Fibroblast of mammary gland (primary cell): ENCODE measurements at regions not wholly inside any gene's neighbourhood (a gene's known extent, or its start where the extent isn't known, plus 50 kb on each side); places are given as distances from the start of the nearest gene placed in this dataset.

ENCODE experiments used
- DNase-seq: peaks from one replicate; pipeline ENCODE4 v3.0.0-alpha.2; 2010; ENCODE audit warnings: low read depth
- H3K4me3 ChIP-seq: 2 replicates; pipeline ENCODE4 v1.5.1; 2011; ENCODE audit warnings: low read depth, mild to moderate bottlenecking, low read length, moderate library complexity; ENCODE audit not compliant: control insufficient read depth
- CTCF ChIP-seq: conservative IDR thresholded peaks from 2 replicates; pipeline ENCODE4 v1.5.1; 2011; ENCODE audit warnings: low read depth, low read length, inconsistent platforms; ENCODE audit not compliant: control insufficient read depth, insufficient read depth

GRCh38 chr2:38446418-38446817, 69.3 kb upstream of the ATL2 start:
- TF ChIP-seq CTCF: peak; percentile 4
- DNase-seq: no peak
- no peak overlapping the region for H3K4me3 ChIP-seq

GRCh38 chr2:38444247-38444646, 67.2 kb upstream of the ATL2 start:
- peak; percentile 45 for DNase-seq
- H3K4me3 ChIP-seq: no peak overlapping the region
- TF ChIP-seq CTCF: no peak

GRCh38 chr2:38442643-38443541, 65.8 kb upstream of the ATL2 start:
- DNase-seq: peak; percentile 23
- no peak for TF ChIP-seq CTCF
- no peak overlapping the region for H3K4me3 ChIP-seq

- DNase-seq: no peak
- TF ChIP-seq CTCF: no peak
- H3K4me3 ChIP-seq: no peak overlapping the region
Observed at GRCh38 chr2:38441346-38441745, 64.3 kb upstream of the ATL2 start.

- DNase-seq: no peak
- no peak overlapping the region for H3K4me3 ChIP-seq
- no peak for TF ChIP-seq CTCF
Observed at GRCh38 chr2:38440655-38441054, 63.6 kb upstream of the ATL2 start.

- no peak overlapping the region for H3K4me3 ChIP-seq
- DNase-seq: no peak
- TF ChIP-seq CTCF: no peak
Observed at GRCh38 chr2:38439863-38440262, 62.8 kb upstream of the ATL2 start.
